Stimulated activated CD8-positive, alpha-beta memory T cell treated with anti-CD3 and anti-CD28 coated beads, Interleukin-4, amount 100 ng/mL, for 1 hour (primary cell): ENCODE measurements at regions not wholly inside any gene's neighbourhood (a gene's known extent, or its start where the extent isn't known, plus 50 kb on each side); places are given as distances from the start of the nearest gene placed in this dataset.

Experiments
- DNase-seq, 2 donors: peaks; one replicate each; pipeline ENCODE4 v3.0.0-alpha.2; 2020; ENCODE audit warnings: low read depth in 2 of 2, low spot score in 1 of 2

GRCh38 chr2:212626371-212626918 is 87.8 kb upstream of the ERBB4 start:
- no peak for DNase-seq

- DNase-seq, result no peak
These were observed 81.4 kb upstream of the ERBB4 start for GRCh38 chr2:212619954-212620353.

GRCh38 chr2:212618636-212619035 is 80.0 kb upstream of the ERBB4 start:
- no peak for DNase-seq

GRCh38 chr2:212610872-212611425 is 72.3 kb upstream of the ERBB4 start:
- DNase-seq, result no peak

- no peak for DNase-seq
These were observed 70.9 kb upstream of the ERBB4 start for GRCh38 chr2:212609479-212609878.

GRCh38 chr2:212607080-212607479 is 68.5 kb upstream of the ERBB4 start:
- no peak for DNase-seq

GRCh38 chr2:212606232-212606631 is 67.6 kb upstream of the ERBB4 start:
- no peak for DNase-seq

GRCh38 chr2:212596688-212597087 is 58.1 kb upstream of the ERBB4 start:
- no peak for DNase-seq

GRCh38 chr2:212596276-212596675 is 57.7 kb upstream of the ERBB4 start:
- no peak for DNase-seq

- DNase-seq, result no peak
These were observed 56.5 kb upstream of the ERBB4 start for GRCh38 chr2:212595036-212595654.

GRCh38 chr2:212592695-212593094 is 54.1 kb upstream of the ERBB4 start:
- DNase-seq, result no peak
